Glomerular visceral epithelial cell (primary cell): ENCODE measurements at regions not wholly inside any gene's neighbourhood (a gene's known extent, or its start where the extent isn't known, plus 50 kb on each side); places are given as distances from the start of the nearest gene placed in this dataset.

Experiments
- DNase-seq: peaks from one replicate; pipeline ENCODE4 v3.0.0-alpha.2; 2016; ENCODE audit errors: extremely low spot score

DNA sequence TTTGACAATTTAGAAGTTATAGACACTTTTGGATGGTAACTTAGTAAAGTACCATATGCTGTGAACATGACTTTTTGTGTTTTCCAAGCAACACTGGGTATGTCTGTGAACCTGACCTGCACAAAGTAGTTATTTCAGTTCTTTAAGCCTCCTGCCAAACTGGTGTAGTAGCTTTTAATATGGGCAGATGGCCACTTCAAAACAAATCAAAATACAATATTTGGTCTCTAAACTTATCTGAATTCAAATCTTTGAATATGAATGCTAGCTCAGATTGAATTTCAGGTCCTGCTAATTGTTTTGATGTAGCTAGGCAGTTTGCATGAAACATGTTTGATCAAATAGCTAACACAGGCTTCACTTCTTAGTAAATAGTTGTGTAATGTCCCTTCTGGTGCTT, 1176.7 kb upstream of the CDH9 start:
- DNase-seq, result no peak

DNA sequence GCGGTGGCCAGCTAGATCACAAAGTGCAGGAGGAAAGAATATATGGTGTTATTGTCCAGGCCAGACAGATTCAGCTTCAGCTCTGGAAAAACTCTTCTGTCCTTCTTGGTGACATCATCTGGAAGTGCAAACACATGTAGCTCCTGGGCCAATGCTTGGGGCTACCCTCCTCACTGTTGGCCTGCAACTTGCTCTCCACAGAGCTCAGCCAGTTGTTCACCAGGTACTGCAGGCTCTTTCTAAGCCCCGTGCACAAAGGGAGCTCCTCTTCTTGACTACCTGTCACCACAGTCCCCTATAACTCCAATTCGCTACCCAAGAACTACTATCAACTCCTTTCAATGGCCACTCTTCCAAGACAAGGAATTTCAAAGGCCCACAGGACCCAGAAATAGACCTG, 1175.9 kb upstream of the CDH9 start:
- DNase-seq, result no peak

DNA sequence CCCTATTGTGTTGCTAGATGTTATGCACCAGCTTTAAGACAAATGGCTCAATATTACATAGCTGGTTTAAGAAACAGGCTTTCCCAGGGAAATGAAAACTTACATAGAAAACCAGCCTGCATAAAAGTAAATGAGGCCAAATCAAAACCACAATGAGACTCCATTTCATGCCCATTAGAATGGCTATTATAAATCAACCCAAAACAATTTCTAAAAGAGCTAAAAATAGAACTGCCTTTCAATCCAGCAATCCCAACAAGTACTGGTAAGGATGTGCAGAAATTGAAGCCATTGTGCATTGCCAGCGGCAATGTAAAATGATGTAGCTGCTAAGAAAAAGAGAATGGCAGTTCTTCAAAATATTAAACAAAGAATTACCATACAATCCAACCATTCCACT, 1170.0 kb upstream of the CDH9 start:
- DNase-seq, result no peak

DNA sequence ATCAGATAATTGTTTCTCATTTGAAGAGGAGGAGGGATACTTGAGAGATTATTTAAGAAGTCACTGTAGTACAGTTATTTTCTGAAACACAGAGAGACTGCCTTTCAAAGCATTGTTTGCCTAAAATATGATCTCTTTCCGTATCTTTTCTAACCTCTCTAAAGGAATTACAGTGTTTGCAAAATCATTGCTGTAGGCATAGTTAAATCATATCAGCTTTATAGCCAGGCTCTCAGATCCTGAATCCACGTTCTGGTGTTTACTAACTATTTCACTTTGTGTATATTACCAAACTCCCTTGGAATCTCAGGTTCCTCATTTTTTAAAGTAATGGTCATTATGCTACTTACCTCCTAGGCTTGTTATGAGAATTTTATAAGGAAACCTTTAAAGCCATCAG, 1151.6 kb upstream of the CDH9 start:
- no peak for DNase-seq

DNA sequence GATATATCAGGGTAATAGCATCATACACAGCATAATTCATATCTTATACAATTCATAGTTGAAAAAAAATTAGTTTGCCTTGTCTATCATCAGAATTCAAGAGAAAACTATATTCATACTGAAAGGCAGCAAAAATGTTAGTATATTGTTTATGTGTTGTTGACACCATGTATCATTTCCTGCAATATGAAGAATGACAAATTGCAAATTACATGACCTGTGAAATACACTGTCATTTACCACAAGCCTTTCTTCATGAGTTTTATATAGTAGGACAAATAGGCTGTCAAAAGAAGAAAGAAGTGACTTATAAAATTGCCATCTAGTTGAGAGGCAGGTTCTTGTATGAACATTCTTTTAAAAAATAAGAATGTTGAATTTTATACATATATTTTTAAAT, 1136.3 kb upstream of the CDH9 start:
- DNase-seq, result no peak

DNA sequence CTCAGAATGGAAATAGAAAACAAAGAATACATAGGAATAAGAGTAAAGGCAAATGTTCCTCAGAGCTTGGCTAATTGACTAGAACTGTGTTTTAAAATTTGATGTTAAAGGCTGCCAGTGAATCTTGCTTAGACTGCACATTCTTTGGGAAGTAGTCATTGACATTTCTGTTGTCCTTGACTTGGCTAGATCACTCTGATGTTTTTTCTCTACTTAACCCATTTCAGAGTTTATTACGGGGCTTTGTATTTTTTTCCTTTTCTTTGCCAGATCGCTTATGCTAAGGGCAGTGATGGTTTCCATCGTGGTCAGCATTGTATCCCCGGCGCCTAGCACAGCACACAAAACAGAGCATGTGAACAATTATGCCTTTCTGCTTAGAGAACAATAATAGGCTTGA, 1126.7 kb upstream of the CDH9 start:
- DNase-seq, result peak; percentile 1

DNA sequence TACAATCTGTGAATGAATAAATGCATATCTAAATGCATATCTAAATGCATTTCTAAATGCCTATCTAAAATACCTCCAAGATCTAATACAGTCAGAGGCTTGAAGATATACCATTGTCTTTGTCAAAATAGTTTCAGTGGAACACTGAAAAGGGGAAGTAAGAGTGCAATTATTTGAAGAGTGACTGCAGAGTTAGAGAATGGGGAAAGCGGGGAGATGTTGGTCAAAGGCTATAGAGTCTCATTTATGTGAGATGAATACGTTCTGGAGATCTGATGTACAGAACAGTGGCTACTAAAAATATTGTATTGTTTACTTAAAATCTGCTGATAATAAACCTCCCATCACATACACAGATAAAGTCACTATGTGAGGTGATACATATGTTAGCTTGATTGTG, 1126.2 kb upstream of the CDH9 start:
- DNase-seq, result no peak

DNA sequence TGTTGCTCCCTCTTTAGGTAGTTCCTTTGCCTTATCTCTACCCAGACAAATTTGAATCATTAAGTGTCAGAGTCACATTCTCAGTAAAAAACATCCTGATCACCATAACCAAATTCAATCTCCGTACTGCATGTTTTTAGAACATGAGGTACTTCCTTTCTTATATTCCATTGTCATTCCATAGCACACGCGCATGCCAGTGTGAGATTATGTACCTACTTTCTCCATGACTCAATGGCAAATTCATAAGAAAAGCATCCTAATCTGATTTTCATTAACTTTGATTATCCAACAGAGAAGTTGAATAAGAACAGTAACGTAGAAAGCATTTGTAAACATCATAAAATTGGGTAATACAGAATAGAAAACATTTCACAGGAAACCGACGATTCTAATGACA, 1118.6 kb upstream of the CDH9 start:
- no peak for DNase-seq

DNA sequence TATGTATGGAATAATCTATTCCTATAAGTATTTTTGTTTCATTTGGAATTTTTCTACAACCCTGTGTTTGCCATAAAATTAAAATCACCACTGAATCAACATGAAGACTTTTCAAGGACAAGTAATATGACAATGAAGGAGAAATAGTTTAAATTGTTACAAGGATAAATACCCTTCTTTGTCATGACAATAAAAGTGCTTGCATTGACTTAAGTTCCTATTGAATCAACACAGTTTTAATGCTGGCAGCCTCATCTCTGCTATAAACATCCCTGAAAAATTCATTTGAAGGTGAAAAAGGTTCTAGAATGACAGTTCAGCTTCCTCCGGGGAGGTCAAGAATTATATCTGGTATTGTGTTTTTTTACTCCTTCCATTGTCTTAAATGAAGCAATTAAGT, 1105.1 kb upstream of the CDH9 start:
- no peak for DNase-seq

DNA sequence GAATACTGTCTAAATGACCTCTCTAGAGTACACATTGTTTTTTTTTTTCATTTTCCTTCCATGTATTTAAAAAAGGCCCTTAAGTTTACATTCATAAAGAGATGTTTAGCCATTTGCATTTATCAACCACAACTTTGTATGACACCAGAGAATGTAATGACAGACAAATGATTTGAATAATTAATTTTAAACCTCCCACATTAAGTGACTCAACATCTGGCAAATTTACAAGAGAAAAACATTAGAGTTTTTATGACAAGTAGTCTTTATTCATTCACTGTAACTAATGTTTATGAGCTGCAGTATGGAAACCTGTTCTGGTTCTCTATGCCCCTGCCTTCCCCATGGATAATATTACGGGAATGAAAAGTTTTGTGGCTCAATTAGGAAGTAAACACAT, 1093.8 kb upstream of the CDH9 start:
- DNase-seq, result no peak

DNA sequence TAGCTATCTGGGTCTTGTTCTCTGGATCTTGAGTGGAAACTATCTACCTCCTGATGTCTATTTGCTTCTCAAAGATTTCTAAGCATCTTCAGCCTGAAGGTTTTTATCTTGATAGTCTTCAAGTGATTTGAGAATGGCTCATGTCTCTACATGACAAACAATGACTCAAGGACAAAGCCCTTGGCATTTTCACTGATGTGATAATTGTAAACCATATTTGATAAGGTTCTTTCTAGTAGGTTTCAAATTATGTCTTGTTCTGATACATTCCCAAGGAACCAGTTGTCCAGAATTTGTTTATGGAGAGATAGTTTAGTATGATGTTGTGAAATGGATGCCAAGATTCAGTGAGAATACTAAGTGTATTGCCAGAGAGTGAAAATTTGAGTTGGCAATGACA, 1079.3 kb upstream of the CDH9 start:
- DNase-seq, result no peak

DNA sequence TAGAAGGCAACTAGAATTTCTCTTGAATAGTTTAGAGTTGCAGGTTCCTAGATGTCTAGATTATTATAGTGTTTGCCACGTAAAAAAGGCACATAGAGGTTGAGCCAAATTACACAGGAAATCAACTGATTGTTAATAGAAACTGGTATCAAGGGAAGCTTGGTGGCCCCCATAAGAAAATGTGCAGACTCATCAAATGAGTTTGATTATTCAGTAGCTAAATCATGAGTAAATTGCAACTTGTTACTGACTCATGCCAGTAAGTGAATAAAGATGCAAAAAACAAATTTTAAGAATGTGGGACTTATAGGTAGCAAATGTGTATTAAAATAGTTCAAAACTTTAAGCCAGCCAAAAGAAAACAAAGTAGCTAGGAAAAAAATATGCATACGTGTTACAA, 1078.9 kb upstream of the CDH9 start:
- DNase-seq, result no peak

DNA sequence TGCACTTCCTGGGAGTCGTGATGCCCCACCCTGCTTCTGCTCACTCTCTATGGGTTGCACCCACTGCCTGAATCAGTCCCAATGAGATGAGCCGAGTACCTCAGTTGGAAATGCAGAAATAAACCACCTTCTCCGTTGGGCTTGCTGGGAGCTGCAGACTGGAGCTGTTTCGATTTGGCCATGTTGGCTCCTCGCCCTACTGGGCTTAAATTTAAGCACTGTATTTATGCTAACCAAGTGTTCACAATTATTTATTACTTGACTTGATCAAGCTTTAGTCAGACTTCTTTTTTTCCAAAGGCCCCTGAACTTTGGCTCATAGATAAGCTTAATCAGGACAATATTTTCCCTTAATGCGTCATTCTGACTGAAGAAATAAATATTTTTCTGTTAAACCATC, 1072.4 kb upstream of the CDH9 start:
- DNase-seq, result no peak

DNA sequence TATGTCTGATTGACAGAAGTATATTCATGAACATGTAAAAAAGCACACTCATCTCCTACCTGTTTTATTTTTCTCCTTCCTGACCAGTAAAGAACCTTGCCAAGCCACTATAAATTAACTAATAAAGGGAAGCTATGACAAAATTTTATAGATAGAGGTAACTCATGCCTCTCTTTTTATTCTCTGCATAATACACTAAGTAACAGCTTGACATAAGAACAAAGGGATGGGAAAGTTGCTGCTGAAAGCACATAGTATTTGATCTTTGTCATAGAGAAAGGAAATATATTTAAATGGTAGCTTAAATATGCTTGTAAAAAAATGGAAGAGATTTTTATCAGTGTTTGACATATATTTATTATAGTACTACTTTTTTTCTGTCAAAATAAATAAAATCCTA, 1065.7 kb upstream of the CDH9 start:
- DNase-seq, result no peak

DNA sequence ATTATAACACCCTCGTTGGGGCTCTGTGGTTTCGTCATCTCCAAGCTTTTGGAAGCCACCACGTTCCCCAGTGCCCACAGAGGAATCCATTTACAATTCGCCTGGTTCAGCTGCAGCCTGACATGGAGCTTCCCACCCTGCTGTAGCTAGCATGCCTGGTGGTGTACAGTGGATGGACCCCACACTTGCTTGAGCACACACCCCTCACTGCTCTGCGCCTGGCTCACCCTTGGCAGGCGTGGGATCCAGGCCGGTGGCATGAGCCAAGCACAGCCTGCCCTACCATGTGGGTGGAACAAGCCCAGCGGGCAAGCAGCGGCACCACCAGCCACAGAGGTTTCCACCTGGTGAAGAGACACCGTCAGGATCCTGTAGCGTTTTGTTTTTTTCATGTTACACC, 1045.7 kb upstream of the CDH9 start:
- DNase-seq, result no peak

DNA sequence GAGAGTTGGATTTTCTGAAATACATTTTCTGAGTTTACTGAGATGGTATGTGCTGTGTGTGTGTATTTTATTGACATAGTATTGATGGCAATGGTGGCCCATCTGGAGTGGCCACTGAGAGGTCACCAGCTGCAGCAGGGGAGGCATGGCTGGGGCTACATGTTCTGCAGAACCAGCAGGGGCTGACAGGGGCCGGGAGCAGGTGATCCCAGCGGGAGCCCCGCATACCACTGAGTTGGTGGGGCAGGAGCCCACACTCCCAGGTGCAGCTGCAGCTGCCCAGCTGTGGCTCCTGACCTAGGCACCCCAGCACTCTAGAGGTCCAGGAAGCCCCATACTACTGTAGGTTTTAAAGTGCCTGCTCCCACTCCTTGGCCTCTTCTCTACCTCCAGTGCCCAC, 1044.2 kb upstream of the CDH9 start:
- DNase-seq, result no peak

DNA sequence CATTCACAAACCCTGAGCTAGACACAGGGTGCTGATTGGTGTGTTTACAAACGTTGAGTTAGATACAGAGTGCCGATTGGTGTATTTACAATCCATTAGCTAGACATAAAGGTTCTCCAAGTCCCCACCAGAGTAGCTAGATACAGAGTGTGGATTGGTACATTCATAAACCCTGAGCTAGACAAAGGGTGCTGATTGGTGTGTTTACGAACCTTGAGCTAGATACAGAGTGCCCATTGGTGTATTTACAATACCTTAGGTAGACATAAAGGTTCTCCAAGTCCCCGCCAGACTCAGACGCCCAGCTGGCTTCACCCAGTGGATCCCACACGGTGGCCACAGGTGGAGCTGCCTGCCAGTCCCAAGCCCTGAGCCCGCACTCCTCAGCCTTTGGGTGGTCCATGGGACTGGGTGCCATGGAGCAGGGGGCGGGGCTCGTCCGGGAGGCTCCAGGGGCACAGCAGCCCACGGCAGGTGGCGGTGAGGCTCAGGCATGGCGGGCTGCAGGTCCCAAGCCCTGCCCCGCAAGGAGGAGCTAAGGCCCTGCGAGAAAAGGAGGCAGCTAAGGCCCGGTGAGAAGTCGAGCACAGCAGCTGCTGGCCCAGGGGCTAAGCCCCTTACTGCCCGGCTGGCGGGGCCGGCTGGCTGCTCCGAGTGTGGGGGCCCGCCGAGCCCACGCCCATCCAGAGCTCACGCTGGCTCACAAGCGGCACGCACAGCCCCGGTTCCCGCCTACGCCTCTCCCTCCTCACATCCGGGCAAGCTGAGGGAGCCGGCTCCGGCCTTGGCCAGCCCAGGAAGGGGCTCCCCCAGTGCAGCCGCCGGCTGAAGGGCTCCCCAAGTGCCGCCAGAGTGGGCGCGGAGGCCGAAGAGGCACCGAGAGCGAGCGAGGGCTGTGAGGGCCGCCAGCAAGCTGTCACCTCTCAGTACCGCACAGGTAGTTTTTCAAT, 1039.2 kb upstream of the CDH9 start:
- DNase-seq, result no peak

DNA sequence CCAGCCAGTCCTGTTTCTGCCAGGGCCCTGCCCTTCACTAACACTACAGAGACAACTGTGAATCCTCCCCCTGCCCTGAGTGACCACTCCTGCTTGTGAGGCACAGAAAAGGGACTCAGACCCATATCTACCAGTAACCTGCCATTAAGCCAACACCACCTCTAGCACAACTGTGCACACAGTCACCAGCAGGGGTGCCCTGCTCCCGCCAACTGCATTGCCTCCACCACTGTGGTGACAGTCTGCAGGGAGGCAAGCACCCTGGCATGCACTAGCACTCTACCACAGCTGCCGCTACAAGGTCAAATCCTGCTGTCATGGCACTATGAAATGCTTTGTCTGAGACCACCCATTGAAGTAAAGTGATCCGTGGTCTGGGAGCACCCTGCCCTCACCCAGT, 1028.5 kb upstream of the CDH9 start:
- no peak for DNase-seq

DNA sequence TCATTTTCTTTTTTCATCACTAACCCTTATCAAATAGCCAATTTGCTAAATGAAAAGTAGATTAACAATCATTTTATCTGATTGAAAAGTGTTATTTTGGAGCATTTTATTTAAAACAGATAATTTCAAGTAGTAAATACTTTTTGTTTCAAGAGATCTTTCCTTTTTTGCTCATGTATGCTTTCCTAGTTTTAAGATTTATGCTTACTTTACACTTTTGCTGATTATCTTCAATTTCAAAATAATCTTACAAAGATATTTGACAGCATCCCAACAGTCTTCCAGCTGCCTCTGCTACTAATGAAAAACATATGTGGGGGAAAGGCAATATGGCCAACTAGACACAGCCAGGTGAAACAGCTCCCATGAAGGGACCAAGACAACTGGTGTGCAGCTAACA, 1027.3 kb upstream of the CDH9 start:
- DNase-seq, result no peak

DNA sequence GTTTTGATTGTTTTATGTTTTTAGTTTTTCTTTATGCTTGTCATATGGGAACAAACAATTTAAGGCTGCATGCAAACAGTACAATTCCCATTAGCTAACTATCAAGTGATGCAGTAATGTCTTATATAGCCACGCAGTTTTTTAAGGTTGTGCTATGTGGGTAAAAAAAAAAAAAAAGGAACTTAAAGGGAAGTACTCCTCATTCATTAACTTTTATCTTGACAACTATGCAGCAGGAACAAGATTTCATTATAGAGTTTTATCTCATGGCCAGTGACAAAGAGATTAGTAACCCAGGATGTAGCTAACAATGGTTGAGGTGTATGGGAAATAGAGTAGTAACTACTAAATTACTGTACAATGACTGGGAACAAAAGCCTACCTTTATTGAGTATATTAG, 1008.2 kb upstream of the CDH9 start:
- DNase-seq, result no peak

DNA sequence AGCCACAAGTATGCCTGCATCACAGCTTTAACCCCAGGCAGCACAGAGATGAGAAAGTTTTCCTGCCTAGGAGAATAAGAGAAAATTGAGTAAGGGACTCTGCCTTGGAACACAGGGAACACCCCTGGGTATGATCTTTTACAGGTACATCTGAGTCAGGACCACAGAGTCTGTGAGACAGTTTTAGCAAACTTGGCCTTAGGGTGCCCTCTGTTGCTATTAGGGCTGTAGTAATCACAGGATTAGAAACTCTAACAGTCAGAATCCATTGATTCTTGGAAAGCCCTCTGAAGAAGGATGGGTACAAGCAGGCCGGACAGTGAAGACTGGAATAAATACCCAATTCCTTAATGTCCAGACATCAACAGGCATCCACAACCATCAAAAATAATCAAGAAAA, 989.5 kb upstream of the CDH9 start:
- DNase-seq, result no peak

DNA sequence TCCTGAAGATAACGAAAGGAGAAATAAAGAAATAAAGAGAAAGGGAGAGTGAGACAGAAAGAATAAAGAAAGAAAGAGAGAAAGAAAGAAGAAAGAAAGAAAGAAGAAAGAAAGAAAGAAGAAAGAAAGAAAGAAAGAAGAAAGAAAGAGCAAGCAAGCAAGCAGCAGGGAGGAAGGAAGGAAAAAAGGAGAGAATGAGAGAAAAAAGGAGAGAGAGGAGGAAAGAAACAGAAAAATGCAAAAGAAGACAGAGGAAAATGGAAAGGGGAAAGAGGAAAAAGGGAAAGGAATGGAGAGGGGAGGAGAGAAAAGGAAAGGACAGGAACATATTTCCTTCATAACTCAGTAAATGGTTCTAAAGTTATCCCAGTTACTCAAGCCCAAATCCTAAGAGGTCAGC, 978.8 kb upstream of the CDH9 start:
- DNase-seq, result no peak

DNA sequence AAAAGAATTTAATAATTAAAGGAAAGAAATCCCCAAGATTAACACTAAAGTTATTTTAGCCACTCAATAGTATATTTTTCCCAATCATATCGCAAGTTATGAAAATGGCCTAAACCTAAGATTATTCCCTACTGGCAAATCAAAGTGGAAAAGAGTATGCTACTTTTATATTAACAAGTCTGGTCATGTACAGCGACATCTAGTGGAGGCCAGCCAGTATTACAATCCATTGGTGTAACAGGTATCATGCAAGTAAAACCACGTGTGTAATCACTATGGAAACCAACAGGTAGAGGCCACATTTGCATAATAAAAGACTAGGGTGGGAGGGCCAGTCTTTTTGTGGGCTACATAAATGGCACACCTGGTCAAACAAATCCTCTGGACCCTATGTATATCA, 976.4 kb upstream of the CDH9 start:
- DNase-seq, result no peak

DNA sequence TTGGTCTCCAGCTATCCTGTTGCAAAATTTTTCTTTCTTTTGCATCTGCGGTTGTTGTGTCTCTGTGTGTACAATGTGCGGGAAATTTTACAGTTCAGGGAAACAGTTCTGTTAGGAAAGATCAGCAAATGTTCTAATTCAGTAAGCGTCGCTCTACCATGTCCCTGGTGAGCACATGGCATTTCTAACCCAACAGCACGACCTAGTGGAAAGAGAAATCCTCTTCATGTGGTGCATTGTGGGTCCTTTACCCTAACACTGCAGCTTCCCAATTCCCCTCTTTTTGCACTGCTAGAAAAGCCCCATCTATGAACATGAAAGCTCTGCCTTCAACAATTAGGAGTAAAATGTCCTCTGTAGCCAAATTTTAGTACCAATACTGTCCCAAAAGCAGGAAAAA, 974.2 kb upstream of the CDH9 start:
- DNase-seq, result no peak
